ENCODE measurements at regions not wholly inside any gene's neighbourhood (a gene's known extent, or its start where the extent isn't known, plus 50 kb on each side); places are given as distances from the start of the nearest gene placed in this dataset.
"Not testable (repeated sequence)": the region's sequence is repeated elsewhere in the genome, so short reads cannot be mapped to it uniquely, and the experiment has no call there.

GRCh38 chr10:126722726-126723125, 52.2 kb upstream of the C10orf90 start:
- DNase-seq (no peak), ATAC-seq (no peak)

- DNase-seq (no peak), ATAC-seq (no peak)
Observed at GRCh38 chr10:126723226-126723625, 52.7 kb upstream of the C10orf90 start.

- ATAC-seq (no peak), DNase-seq (no peak)
Observed at GRCh38 chr10:126729314-126729870, 58.9 kb upstream of the C10orf90 start.

- no peak for ATAC-seq
- DNase-seq = no peak
Observed at GRCh38 chr10:126730856-126731609, 60.5 kb upstream of the C10orf90 start.

- no peak for DNase-seq
- ATAC-seq = no peak
Observed at GRCh38 chr10:126731610-126731990, 61.1 kb upstream of the C10orf90 start.

GRCh38 chr10:126732308-126732707, 61.8 kb upstream of the C10orf90 start:
- ATAC-seq = no peak
- no peak for DNase-seq

GRCh38 chr10:126732868-126733267, 62.4 kb upstream of the C10orf90 start:
- DNase-seq = no peak
- ATAC-seq = no peak

GRCh38 chr10:126734015-126734414, 63.5 kb upstream of the C10orf90 start:
- DNase-seq (no peak), ATAC-seq (no peak)

- no peak for ATAC-seq
Observed at GRCh38 chr10:126734967-126735366, 64.5 kb upstream of the C10orf90 start.

GRCh38 chr10:126736142-126736541, 65.6 kb upstream of the C10orf90 start:
- DNase-seq = no peak
- no peak for ATAC-seq

More at GRCh38 chr10:126734967-126735366, 64.5 kb upstream of the C10orf90 start:
- DNase-seq = no peak

GRCh38 chr10:126736727-126737126, 66.2 kb upstream of the C10orf90 start:
- no peak for ATAC-seq
- no peak for DNase-seq

- ATAC-seq = no peak
- no peak for DNase-seq
Observed at GRCh38 chr10:126738001-126738400, 67.5 kb upstream of the C10orf90 start.

GRCh38 chr10:126744571-126744970, 74.1 kb upstream of the C10orf90 start:
- ATAC-seq (no peak), DNase-seq (no peak)

GRCh38 chr10:126749015-126749655, 78.6 kb upstream of the C10orf90 start:
- peak; percentile 59 for ATAC-seq
- DNase-seq = peak; percentile 69

GRCh38 chr10:126754966-126755365, 84.5 kb upstream of the C10orf90 start:
- no peak for ATAC-seq
- no peak for DNase-seq

GRCh38 chr10:126758867-126759266, 88.4 kb upstream of the C10orf90 start:
- ATAC-seq = no peak
- no peak for DNase-seq

- no peak for DNase-seq
- no peak for ATAC-seq
Observed at GRCh38 chr10:126759531-126759930, 89.0 kb upstream of the C10orf90 start.

- ATAC-seq, DNase-seq: not testable (repeated sequence)
Observed at GRCh38 chr10:126766646-126767045, 96.2 kb upstream of the C10orf90 start.

GRCh38 chr10:126770809-126771208, 100.3 kb upstream of the C10orf90 start:
- no peak for ATAC-seq
- DNase-seq = no peak

GRCh38 chr10:126776168-126776567, 105.7 kb upstream of the C10orf90 start:
- ATAC-seq (no peak), DNase-seq (no peak)

- no peak for ATAC-seq
Observed at GRCh38 chr10:126777714-126778113, 107.2 kb upstream of the C10orf90 start.

GRCh38 chr10:126781450-126782216, 111.1 kb upstream of the C10orf90 start:
- DNase-seq = no peak
- ATAC-seq = no peak

More at GRCh38 chr10:126777714-126778113, 107.2 kb upstream of the C10orf90 start:
- DNase-seq = no peak

Data from stimulated activated naive CD8-positive, alpha-beta T cell treated with anti-CD3 and anti-CD28 coated beads, Interleukin-15, Interleukin-2, amounts not matched to agents 100 U/mL and 50 U/mL, for 24 hours (primary cell).